HepG2 (cell line): ENCODE measurements at regions not wholly inside any gene's neighbourhood (a gene's known extent, or its start where the extent isn't known, plus 50 kb on each side); places are given as distances from the start of the nearest gene placed in this dataset.

Source experiments
- CREM ChIP-seq, 2 experiments: sonication (generic) in 1 of 2; formaldehyde crosslinking in 1 of 2; IDR thresholded peaks; 2 replicates each; pipeline versions ENCODE4 v1.4.0 to v1.6.1; 2016 to 2020; ENCODE audit warnings: antibody characterized with exemption in 1 of 2, mild to moderate bottlenecking in 1 of 2, missing genetic modification reagents in 1 of 2
- FIP1L1 ChIP-seq: fragments of 200-400 bp; formaldehyde crosslinking; IDR thresholded peaks from 2 replicates; pipeline ENCODE4 v1.6.1; 2018; ENCODE audit warnings: low read depth, mild to moderate bottlenecking, low read length, moderate library complexity, borderline replicate concordance; ENCODE audit not compliant: insufficient read depth
- FLYWCH1 ChIP-seq: sonication (generic); formaldehyde crosslinking; IDR thresholded peaks from 2 replicates; pipeline ENCODE4 v1.8.1; 2023; ENCODE audit warnings: mild to moderate bottlenecking, missing genetic modification reagents
- FOXA3 ChIP-seq: IDR thresholded peaks from 2 replicates; pipeline ENCODE4 v1.6.1; 2016; ENCODE audit warnings: missing genetic modification reagents, missing compliant biosample characterization
- HMG20A ChIP-seq: IDR thresholded peaks from 2 replicates; pipeline ENCODE4 v1.6.1; 2016; ENCODE audit warnings: borderline replicate concordance
- POLR2AphosphoS5 ChIP-seq: IDR thresholded peaks from 2 replicates; pipeline ENCODE4 v1.6.1; 2012; ENCODE audit warnings: low read depth, low read length
- SP1 ChIP-seq, 2 experiments: fragments of 450-650 bp in 1 of 2; sonication (generic) in 1 of 2; formaldehyde crosslinking in 1 of 2; IDR thresholded peaks; 2 replicates each; pipeline versions ENCODE4 v1.4.0 to v1.6.1; 2016 to 2020; ENCODE audit warnings: missing genetic modification reagents in 1 of 2
- ZC3H4 ChIP-seq: sonication (generic); formaldehyde crosslinking; IDR thresholded peaks from 2 replicates; pipeline ENCODE4 v1.4.0; 2020; ENCODE audit warnings: missing genetic modification reagents, borderline replicate concordance
- ZFP90 ChIP-seq: sonication (generic); formaldehyde crosslinking; IDR thresholded peaks from 2 replicates; pipeline ENCODE4 v1.8.0; 2022; ENCODE audit warnings: missing genetic modification reagents, mild to moderate bottlenecking, inconsistent platforms, borderline replicate concordance
- ZNF142 ChIP-seq: sonication (generic); formaldehyde crosslinking; IDR thresholded peaks from 2 replicates; pipeline ENCODE4 v1.4.0; 2020; ENCODE audit warnings: missing genetic modification reagents
- ZNF451 ChIP-seq: sonication (generic); formaldehyde crosslinking; IDR thresholded peaks from 2 replicates; pipeline ENCODE4 v1.5.0; 2020; ENCODE audit warnings: mild to moderate bottlenecking, missing genetic modification reagents
- ZNF543 ChIP-seq: sonication (generic); formaldehyde crosslinking; IDR thresholded peaks from 2 replicates; pipeline ENCODE4 v1.4.0; 2020; ENCODE audit warnings: mild to moderate bottlenecking, missing genetic modification reagents
- ZSCAN9 ChIP-seq: IDR thresholded peaks from 2 replicates; pipeline ENCODE4 v1.6.1; 2016; ENCODE audit warnings: borderline replicate concordance
- TF ChIP-seq, protein P1 (sequence below): IDR thresholded peaks from 2 replicates; pipeline ENCODE4 v1.6.1; 2012; ENCODE audit warnings: low read depth, low read length, improper control_type of control experiment
- TF ChIP-seq, protein P2 (sequence below): sonication (generic); formaldehyde crosslinking; IDR thresholded peaks from 2 replicates; pipeline ENCODE4 v1.5.0; 2020; ENCODE audit warnings: mild to moderate bottlenecking, missing genetic modification reagents
- TF ChIP-seq, protein P3 (sequence below): sonication (generic); formaldehyde crosslinking; IDR thresholded peaks from 2 replicates; pipeline ENCODE4 v1.5.0; 2020; ENCODE audit warnings: mild to moderate bottlenecking, low read depth, missing genetic modification reagents, borderline replicate concordance
- TF ChIP-seq, protein P4 (sequence below): sonication (generic); formaldehyde crosslinking; IDR thresholded peaks from 2 replicates; pipeline ENCODE4 v1.5.1; 2020; ENCODE audit warnings: missing genetic modification reagents, mild to moderate bottlenecking, borderline replicate concordance

DNA sequence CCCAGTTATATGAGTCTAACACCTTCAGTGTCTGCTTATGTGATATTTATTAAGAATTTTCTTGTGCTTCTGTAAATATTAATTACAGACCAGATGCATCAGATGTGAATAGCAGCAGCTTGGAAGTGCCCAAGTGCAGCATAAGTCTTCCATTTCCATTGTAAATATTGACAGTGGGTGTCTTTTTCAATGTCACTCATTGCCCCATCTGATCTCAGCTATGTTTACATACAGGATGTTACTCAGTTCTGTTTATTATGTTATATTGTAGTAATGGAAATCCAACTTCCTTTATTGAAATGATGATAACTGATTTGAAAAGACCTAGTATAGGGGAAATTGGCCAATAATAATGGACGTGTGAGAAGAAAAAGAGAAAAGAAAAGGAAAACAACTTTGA is 296.7 kb downstream of the SAMD5 start (continued):
- TF ChIP-seq, protein P1, sequence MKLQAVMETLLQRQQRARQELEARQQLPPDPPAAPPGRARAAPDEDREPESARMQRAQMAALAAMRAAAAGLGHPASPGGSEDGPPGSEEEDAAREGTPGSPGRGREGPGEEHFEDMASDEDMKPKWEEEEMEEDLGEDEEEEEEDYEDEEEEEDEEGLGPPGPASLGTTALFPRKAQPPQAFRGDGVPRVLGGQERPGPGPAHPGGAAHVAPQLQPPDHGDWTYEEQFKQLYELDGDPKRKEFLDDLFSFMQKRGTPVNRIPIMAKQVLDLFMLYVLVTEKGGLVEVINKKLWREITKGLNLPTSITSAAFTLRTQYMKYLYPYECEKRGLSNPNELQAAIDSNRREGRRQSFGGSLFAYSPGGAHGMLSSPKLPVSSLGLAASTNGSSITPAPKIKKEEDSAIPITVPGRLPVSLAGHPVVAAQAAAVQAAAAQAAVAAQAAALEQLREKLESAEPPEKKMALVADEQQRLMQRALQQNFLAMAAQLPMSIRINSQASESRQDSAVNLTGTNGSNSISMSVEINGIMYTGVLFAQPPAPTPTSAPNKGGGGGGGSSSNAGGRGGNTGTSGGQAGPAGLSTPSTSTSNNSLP: peak; percentile 80
- TF ChIP-seq FIP1L1: no peak
- no peak for TF ChIP-seq ZNF543
- TF ChIP-seq ZNF451 (CRISPR knock-in tag): no peak
- TF ChIP-seq, protein P2, sequence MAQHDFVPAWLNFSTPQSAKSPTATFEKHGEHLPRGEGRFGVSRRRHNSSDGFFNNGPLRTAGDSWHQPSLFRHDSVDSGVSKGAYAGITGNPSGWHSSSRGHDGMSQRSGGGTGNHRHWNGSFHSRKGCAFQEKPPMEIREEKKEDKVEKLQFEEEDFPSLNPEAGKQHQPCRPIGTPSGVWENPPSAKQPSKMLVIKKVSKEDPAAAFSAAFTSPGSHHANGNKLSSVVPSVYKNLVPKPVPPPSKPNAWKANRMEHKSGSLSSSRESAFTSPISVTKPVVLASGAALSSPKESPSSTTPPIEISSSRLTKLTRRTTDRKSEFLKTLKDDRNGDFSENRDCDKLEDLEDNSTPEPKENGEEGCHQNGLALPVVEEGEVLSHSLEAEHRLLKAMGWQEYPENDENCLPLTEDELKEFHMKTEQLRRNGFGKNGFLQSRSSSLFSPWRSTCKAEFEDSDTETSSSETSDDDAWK: no peak
- TF ChIP-seq FLYWCH1: no peak
- peak; percentile 96 for TF ChIP-seq FOXA3
- TF ChIP-seq ZFP90 (CRISPR knock-in tag): no peak
- no peak for TF ChIP-seq ZSCAN9 (CRISPR knock-in tag)
- 0 out of 2 replicates have a peak, but pooled peaks have one; percentile 15 for TF ChIP-seq CREM (IDR thresholded peaks at IDR 0.05)
- TF ChIP-seq CREM (CRISPR knock-in tag; IDR thresholded peaks at IDR 0.05): no peak
- no peak for TF ChIP-seq SP1 (IDR thresholded peaks at IDR 0.05)
- no peak for TF ChIP-seq SP1 (CRISPR knock-in tag; IDR thresholded peaks at IDR 0.05)
- TF ChIP-seq HMG20A (CRISPR knock-in tag): peak; percentile 72; the same call in 1 of the 2 replicates
- TF ChIP-seq ZC3H4 (CRISPR knock-in tag): no peak
- TF ChIP-seq POLR2AphosphoS5: no peak
- TF ChIP-seq ZNF142: no peak
- TF ChIP-seq, protein P3, sequence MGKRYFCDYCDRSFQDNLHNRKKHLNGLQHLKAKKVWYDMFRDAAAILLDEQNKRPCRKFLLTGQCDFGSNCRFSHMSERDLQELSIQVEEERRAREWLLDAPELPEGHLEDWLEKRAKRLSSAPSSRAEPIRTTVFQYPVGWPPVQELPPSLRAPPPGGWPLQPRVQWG (CRISPR knock-in tag): no peak
- TF ChIP-seq, protein P4, sequence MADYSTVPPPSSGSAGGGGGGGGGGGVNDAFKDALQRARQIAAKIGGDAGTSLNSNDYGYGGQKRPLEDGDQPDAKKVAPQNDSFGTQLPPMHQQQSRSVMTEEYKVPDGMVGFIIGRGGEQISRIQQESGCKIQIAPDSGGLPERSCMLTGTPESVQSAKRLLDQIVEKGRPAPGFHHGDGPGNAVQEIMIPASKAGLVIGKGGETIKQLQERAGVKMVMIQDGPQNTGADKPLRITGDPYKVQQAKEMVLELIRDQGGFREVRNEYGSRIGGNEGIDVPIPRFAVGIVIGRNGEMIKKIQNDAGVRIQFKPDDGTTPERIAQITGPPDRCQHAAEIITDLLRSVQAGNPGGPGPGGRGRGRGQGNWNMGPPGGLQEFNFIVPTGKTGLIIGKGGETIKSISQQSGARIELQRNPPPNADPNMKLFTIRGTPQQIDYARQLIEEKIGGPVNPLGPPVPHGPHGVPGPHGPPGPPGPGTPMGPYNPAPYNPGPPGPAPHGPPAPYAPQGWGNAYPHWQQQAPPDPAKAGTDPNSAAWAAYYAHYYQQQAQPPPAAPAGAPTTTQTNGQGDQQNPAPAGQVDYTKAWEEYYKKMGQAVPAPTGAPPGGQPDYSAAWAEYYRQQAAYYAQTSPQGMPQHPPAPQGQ (CRISPR knock-in tag): no peak
